NCI-H1092 (cell line): ENCODE measurements at regions not wholly inside any gene's neighbourhood (a gene's known extent, or its start where the extent isn't known, plus 50 kb on each side); places are given as distances from the start of the nearest gene placed in this dataset.
"Not testable (repeated sequence)": the region's sequence is repeated elsewhere in the genome, so short reads cannot be mapped to it uniquely, and the experiment has no call there.

Experiments
- DNase-seq: peaks from one replicate; lab custom pipeline; 2025; lab: John Stamatoyannopoulos, UW

GRCh38 chr16:88185976-88186888 is 196.5 kb upstream of the ZNF469 start:
- not testable (repeated sequence) for DNase-seq

GRCh38 chr16:88186889-88187870 is 195.6 kb upstream of the ZNF469 start:
- DNase-seq: not testable (repeated sequence)

GRCh38 chr16:88188171-88188895 is 194.4 kb upstream of the ZNF469 start:
- not testable (repeated sequence) for DNase-seq

GRCh38 chr16:88190592-88191095 is 192.1 kb upstream of the ZNF469 start:
- not testable (repeated sequence) for DNase-seq

- not testable (repeated sequence) for DNase-seq
Observed at GRCh38 chr16:88191168-88191567, 191.6 kb upstream of the ZNF469 start.

GRCh38 chr16:88192601-88193000 is 190.2 kb upstream of the ZNF469 start:
- DNase-seq: no peak

GRCh38 chr16:88193706-88194396 is 188.9 kb upstream of the ZNF469 start:
- peak; percentile 56 for DNase-seq

- peak; percentile 58 for DNase-seq
Observed at GRCh38 chr16:88194397-88195268, 188.1 kb upstream of the ZNF469 start.

GRCh38 chr16:88195269-88195705 is 187.5 kb upstream of the ZNF469 start:
- no peak for DNase-seq

GRCh38 chr16:88195911-88196465 is 186.8 kb upstream of the ZNF469 start:
- no peak for DNase-seq

- no peak for DNase-seq
Observed at GRCh38 chr16:88196471-88197400, 186.0 kb upstream of the ZNF469 start.

GRCh38 chr16:88197481-88198456 is 185.0 kb upstream of the ZNF469 start:
- DNase-seq: peak; percentile 57

- not testable (repeated sequence) for DNase-seq
Observed at GRCh38 chr16:88198457-88199295, 184.1 kb upstream of the ZNF469 start.

- DNase-seq: not testable (repeated sequence)
Observed at GRCh38 chr16:88199296-88200153, 183.2 kb upstream of the ZNF469 start.
